ENCODE measurements at regions not wholly inside any gene's neighbourhood (a gene's known extent, or its start where the extent isn't known, plus 50 kb on each side); places are given as distances from the start of the nearest gene placed in this dataset.

GRCh38 chr5:82419559-82420332, 141.6 kb upstream of the RPS23 start:
- DNase-seq (ENCODE audit: extremely low read depth, low read depth), result no peak
- TF ChIP-seq CTCF (IDR thresholded peaks at IDR 0.05; ENCODE audit: low read depth, low read length, missing control alignments), result no peak
- H3K4me3 ChIP-seq (replicated peaks; ENCODE audit: low read depth, low read length), result no peak overlapping the region

GRCh38 chr5:82418608-82418950, 140.4 kb upstream of the RPS23 start:
- TF ChIP-seq CTCF (IDR thresholded peaks at IDR 0.05; ENCODE audit: low read depth, low read length, missing control alignments), result no peak
- no peak overlapping the region for H3K4me3 ChIP-seq (replicated peaks; ENCODE audit: low read depth, low read length)
- DNase-seq (ENCODE audit: extremely low read depth, low read depth), result no peak

GRCh38 chr5:82417776-82418607, 139.8 kb upstream of the RPS23 start:
- TF ChIP-seq CTCF (IDR thresholded peaks at IDR 0.05; ENCODE audit: low read depth, low read length, missing control alignments), result no peak

GRCh38 chr5:82416512-82416911, 138.4 kb upstream of the RPS23 start:
- no peak for DNase-seq (ENCODE audit: extremely low read depth, low read depth)
- TF ChIP-seq CTCF (IDR thresholded peaks at IDR 0.05; ENCODE audit: low read depth, low read length, missing control alignments), result no peak
- H3K4me3 ChIP-seq (replicated peaks; ENCODE audit: low read depth, low read length), result no peak overlapping the region

More at GRCh38 chr5:82417776-82418607, 139.8 kb upstream of the RPS23 start:
- no peak overlapping the region for H3K4me3 ChIP-seq (replicated peaks; ENCODE audit: low read depth, low read length)
- DNase-seq (ENCODE audit: extremely low read depth, low read depth), result no peak

- H3K4me3 ChIP-seq (replicated peaks; ENCODE audit: low read depth, low read length), result no peak overlapping the region
- no peak for TF ChIP-seq CTCF (IDR thresholded peaks at IDR 0.05; ENCODE audit: low read depth, low read length, missing control alignments)
- no peak for DNase-seq (ENCODE audit: extremely low read depth, low read depth)
These were observed 135.9 kb upstream of the RPS23 start for GRCh38 chr5:82414041-82414388.

GRCh38 chr5:82413302-82414040, 135.3 kb upstream of the RPS23 start:
- DNase-seq (ENCODE audit: extremely low read depth, low read depth), result no peak
- no peak overlapping the region for H3K4me3 ChIP-seq (replicated peaks; ENCODE audit: low read depth, low read length)
- no peak for TF ChIP-seq CTCF (IDR thresholded peaks at IDR 0.05; ENCODE audit: low read depth, low read length, missing control alignments)
